GM21447 (cell line): ENCODE measurements at regions not wholly inside any gene's neighbourhood (a gene's known extent, or its start where the extent isn't known, plus 50 kb on each side); places are given as distances from the start of the nearest gene placed in this dataset.
"Not testable (repeated sequence)": the region's sequence is repeated elsewhere in the genome, so short reads cannot be mapped to it uniquely, and the experiment has no call there.

Experiments used
- ATAC-seq: cut with Tn5 transposase; IDR thresholded peaks from one replicate; pipeline ENCODE4 v1.9.1; 2021; ENCODE audit not compliant: unreplicated experiment

GRCh38 chr18:70640336-70640887 is 351.6 kb downstream of the SOCS6 start:
- no peak for ATAC-seq

DNA sequence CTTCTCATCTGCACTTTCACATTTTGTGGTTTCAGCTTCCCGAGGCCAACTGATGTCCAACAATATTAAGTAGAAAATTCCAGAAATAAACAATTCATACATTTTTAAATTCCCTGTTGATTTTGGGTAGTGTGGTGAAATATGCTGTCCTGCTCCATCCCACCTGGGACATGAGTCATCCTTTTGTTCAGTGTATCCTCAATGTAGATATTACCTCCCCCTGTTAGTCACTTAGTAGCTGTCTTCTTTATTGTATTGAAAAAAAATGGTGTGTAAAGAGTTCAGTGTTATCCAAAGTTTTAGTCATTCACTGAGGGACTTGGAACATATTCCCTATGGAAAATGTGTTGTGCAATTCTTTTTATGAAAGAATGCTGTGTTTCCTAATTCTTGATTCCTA is 348.1 kb downstream of the SOCS6 start:
- no peak for ATAC-seq

- no peak for ATAC-seq
Observed at GRCh38 chr18:70634576-70635147, 345.8 kb downstream of the SOCS6 start.

DNA sequence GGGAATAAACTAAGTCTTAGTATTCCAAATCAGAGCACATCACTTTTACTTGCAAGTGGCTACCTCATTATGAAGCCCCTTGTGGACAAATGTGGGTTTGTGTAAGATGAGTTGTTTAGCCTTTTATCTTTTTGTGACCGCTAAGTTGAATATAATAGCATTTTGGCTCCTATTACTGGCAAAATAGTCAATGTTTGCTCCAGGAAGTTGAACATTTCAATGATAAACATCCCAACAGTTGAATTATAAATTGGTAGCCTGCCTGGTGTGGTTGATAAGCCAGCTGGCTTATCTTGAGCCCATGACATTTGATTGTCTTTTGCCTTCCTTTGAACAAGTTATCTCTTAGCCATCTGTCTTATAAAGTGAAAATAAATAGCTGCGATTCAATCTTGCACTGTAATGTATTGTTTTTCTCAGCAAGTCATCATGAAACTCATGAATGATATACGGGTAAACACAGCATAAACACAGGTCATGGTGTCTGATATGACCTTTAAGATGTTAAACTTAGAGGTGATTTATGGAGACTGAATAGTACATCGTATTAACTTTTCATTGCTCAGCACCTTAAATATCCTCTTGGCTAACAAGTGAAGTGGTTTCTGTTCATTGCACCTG is 338.4 kb downstream of the SOCS6 start:
- no peak for ATAC-seq

- no peak for ATAC-seq
Observed at GRCh38 chr18:70622622-70623419, 334.0 kb downstream of the SOCS6 start.

DNA sequence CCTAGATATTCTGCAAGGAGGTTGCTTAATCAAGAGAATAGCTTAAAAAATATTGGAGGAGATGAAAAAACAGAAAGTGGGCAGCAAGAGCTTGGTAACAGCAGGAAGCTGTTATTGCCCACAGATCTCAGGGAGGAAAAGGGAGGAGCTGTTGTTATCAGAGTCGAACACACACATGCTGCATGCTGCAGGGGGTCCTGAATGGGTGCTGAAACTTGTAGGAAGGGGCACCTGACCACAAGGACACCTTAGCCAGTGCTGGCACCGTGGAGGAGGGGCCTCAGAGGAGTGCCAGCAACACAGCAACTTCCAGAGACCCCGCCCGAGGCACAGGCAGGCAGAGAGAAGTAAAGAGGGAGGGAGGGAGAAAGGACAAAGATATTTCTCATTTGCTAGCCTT is 332.9 kb downstream of the SOCS6 start:
- no peak for ATAC-seq

- no peak for ATAC-seq
Observed at GRCh38 chr18:70620837-70621612, 332.2 kb downstream of the SOCS6 start.

DNA sequence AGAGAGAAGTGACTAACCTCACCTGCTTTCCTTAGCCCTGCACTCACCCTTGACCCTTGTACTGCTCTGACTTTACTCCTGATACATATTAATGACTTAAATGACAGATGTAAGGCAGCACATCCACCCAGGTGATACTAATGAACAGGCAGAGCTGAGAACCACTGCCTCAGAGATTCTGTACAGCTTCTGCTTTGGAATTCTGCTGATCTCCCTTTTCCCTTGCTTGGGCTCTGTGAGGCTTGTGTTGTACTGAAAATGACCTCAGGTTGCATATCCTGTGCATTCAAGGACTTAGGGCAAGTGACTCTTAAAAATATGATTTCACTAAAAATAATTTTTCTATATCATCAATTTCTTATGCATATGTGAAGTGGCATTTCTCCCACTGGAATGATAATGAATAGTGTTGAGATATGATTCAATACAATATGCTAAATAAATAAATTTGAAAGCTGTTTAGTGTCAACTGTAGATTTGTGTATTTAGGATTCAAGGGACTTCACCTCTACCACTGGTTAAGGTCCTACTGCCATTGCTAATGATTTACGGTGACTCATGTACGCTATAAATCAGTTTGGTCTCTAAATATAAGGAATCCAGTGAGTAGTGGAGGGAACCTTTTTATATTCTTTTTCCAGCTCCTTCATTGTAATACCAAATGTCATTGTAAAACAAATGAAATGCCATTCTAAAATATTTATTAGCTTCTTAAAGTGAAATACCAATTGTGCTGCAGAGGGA is 328.3 kb downstream of the SOCS6 start:
- ATAC-seq: no peak

DNA sequence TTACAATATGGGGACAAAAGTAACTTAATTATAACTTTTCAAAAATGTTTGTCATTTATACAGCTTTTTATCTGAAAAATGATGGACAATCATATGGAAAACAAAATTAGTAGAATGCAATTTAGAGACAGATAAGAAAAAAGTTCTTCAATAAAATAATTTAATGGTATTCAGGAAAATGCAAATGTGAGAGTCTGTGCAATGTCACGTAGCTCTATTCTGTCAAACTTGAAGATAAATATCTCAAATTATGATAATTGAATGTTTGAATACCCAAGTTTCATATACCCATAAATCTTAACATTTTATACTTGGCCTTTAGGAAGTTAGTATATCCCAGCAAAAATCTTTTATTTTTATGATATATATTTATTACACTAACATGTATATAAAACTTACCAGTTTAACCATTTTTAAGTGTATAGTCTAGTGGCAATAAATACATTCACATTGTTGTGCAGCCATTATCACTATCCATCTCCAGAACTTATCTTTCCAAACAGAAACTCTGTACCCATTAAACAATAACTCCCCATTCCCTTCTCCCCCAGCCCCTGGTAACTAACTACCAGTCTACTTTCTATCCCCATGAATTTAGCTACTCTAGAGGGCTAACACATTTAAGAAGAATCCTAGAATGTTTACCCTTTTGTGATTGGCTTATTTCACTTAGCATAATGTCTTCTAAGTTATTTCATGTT is 311.5 kb downstream of the SOCS6 start:
- no peak for ATAC-seq

DNA sequence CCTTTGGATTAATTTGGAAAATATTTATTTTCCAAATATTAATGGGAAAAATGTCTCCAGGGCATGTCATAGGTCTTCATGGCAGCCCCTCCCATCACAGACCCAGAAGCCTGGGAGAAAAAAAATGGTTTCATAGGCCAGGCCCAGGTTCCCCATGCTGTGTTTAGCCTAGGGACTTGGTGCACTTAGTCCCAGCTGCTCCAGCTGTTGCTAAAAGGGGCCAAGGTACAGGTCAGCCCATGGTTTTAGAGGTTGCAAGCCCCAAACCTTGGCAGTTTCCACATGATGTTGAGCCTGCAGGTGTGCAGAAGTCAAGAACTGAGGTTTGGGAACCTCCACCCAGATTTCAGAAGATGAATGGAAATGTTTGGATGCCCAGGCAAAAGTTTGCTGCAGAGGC is 309.6 kb downstream of the SOCS6 start:
- ATAC-seq: no peak

DNA sequence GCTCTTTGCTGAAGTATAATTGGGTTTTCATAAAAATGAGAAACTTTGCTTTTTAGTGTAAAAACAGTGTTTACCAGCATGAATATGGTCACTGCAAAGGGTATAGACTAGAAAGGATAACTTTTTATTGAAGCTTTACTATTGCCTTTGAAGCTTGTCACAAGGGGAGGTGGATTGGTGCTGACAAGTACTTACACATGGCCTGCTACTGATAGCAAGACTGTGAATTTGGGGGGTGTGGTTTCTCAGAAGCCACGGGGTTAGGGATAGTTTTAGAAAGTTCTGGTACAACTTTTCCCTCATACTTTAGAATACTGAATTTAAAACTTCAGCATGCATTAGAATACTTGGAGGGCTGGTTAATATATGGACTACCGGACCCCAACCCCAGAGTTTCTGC is 294.1 kb downstream of the SOCS6 start:
- no peak for ATAC-seq

DNA sequence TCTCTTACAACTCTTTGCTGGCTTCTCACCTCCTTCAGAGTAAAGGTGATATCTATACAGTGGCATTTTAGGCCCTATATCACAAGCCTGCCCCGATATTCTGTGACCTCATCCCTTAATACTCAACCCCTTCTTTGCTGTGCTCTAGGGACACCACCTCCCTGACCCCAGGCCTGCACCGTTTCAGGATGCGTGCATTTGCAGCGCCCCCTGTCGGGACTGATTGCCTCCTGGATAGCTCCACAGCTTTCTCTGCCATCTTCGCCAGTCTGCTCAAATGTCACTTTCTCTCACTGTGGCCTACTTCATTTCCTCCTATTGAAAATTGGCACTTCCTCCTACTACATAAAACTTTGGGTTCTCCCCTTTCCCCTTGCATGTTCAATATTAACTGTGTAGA is 289.6 kb downstream of the SOCS6 start:
- no peak for ATAC-seq

- no peak for ATAC-seq
Observed at GRCh38 chr18:70577023-70577420, 288.2 kb downstream of the SOCS6 start.

- no peak for ATAC-seq
Observed at GRCh38 chr18:70576276-70577022, 287.6 kb downstream of the SOCS6 start.

DNA sequence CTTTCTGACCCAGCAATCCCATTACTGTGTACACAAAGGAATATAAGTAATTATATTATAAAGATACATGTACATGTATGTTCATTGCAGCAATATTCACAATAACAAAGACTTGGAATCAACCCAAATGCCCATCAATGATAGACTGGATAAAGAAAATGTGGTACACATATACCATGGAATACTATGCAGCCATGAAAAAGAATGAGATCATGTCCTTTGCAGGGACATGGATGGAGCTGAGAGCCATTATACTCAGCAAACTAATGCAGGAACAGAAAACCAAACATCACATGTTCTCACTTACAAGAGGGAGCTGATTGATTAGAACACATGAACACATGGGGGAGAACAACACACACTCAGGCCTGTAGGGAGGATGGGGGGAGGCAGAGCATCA is 286.1 kb downstream of the SOCS6 start:
- not testable (repeated sequence) for ATAC-seq

- not testable (repeated sequence) for ATAC-seq
Observed at GRCh38 chr18:70569647-70570046, 280.8 kb downstream of the SOCS6 start.

- ATAC-seq: no peak
Observed at GRCh38 chr18:70559446-70559845, 270.6 kb downstream of the SOCS6 start.

GRCh38 chr18:70558371-70558770 is 269.5 kb downstream of the SOCS6 start:
- ATAC-seq: no peak

GRCh38 chr18:70554854-70555445 is 266.1 kb downstream of the SOCS6 start:
- ATAC-seq: no peak
